HG03175 (cell line): ENCODE measurements at regions not wholly inside any gene's neighbourhood (a gene's known extent, or its start where the extent isn't known, plus 50 kb on each side); places are given as distances from the start of the nearest gene placed in this dataset.
"Not testable (repeated sequence)": the region's sequence is repeated elsewhere in the genome, so short reads cannot be mapped to it uniquely, and the experiment has no call there.

Experiments
- ATAC-seq: cut with Tn5 transposase; IDR thresholded peaks from one replicate; pipeline ENCODE4 v1.9.1; 2021; ENCODE audit warnings: mild to moderate bottlenecking, moderate library complexity; ENCODE audit not compliant: unreplicated experiment

DNA sequence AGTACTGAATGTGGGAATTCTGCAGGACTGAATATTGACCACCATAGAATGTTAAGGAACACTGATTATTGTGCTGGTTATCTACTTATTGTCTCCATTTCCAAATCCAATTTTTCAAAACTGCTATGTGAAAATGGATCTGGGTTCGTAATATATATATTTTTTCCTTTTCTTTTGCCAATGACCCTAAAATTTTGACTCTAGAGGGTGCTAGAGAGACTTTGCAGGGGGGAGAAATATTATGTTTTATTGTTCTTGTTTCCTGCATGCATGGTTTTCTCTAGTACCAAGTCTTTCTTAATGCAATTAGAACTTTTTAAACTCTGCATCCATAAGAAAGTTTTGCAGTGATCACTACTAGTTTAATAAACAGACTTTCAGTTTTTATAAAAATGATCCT, 1256.9 kb downstream of the BRINP3 start:
- ATAC-seq, result no peak

DNA sequence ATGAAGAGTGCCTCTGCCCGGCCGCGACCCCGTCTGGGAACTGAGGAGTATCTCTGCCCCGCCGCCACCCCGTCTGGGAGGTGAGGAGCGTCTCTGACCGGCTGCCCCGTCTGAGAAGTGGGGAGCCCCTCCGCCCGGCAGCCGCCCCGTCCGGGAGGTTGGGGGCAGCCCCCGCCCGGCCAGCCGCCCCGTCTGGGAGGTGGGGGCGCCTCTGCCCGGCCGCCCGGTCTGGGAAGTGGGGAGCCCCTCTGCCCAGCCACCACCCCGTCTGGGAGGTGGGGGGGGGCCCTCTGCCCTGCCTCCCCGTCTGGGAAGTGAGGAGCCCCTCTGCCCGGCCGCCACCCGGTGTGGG, 1251.9 kb downstream of the BRINP3 start:
- not testable (repeated sequence) for ATAC-seq

DNA sequence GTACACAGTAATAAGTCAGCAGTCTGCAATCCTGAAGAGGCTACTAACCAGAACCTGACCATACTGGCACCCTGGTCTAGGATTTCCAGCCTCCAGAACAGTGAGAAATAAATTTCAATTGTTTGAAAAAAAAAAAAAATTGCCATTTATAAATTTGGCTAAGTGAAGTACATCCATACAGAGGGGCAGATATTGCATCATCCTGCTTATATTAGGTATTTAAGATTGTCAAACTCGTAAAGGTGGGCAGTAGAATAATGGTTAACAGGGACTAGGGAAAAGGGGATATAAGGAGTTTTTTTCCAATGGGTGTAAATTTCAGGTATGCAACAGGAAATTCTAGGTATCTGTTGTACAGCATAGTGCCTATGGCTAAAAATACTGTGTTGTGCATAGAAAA, 1250.9 kb downstream of the BRINP3 start:
- no peak for ATAC-seq

- ATAC-seq, result no peak
Measured at GRCh38 chr1:189237008-189237407, 1240.7 kb downstream of the BRINP3 start.

- no peak for ATAC-seq
Measured at GRCh38 chr1:189253601-189254350, 1223.9 kb downstream of the BRINP3 start.

DNA sequence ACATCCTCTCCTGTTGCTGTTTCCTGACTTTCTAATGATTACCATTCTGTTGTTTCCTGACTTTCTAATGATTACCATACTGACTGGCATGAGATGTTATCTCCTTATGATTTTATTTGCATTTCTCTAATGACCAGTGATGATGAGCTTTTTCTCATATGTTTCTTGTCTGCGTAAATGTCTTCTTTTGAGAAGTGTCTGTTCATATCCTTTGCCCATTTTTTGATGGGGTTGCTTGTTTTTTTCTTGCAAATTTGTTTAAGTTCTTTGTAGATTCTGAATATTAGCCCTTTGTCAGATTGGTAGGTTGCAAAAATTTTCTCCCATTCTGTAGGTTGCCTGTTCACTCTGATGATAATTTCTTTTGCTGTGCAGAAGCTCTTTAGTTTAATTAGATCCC, 1216.5 kb downstream of the BRINP3 start:
- not testable (repeated sequence) for ATAC-seq

GRCh38 chr1:189269011-189269410, 1208.7 kb downstream of the BRINP3 start:
- ATAC-seq, result no peak

DNA sequence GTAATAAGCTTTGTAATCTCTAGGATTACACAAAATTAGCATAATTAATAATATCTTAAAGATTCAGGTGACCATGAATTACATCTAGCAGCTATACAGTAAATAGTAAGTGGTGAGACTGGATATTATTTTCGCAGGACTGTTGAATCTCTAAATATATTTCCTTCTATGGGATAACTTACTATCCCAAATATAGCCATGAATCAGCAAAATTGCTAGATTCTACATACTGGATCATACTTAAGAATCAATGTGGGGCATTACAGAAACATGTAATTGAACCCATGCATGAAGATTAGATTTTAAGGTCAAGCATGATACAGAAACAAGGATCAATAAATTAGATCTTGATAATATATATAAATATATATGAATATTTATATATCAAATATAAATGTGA, 1203.4 kb downstream of the BRINP3 start:
- no peak for ATAC-seq

- ATAC-seq, result no peak
Measured at GRCh38 chr1:189275796-189276195, 1201.9 kb downstream of the BRINP3 start.

DNA sequence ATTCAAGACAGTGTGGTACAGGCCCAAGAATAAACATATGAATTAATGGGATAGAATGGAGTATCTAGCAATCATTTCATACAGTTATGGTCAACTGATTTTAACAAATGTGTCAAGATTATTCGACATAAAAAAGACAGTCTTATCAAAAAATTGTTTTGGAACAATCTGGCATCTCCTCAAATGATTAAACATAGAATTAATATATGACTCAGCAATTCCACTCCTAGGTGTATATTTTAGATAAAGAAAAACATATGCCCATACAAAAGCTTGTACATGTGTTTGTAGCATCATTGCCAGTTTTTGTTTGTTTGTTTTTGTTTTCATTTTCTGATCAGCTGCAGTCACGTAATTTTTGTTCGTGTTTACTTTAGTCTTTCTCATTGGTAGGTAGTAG, 1188.3 kb downstream of the BRINP3 start:
- no peak for ATAC-seq

- no peak for ATAC-seq
Measured at GRCh38 chr1:189301235-189301634, 1176.4 kb downstream of the BRINP3 start.

DNA sequence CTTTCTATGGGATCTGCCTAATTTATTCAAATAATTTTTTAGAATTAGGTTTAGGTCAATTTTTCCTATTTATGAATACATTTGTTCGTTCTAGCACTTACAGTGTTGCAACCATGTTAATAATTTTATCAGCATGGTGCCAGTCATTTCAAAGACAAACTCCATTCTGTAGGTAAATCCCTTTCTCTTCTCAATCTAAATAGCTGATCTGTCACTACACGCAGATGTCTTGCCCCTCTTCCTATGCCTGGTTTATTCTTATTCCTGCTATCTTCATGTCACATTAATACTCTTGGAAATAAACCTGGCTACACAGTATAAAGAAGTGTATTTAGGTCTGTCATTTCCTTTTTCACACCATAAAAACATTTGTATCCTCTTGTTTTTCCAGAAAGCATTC, 1172.4 kb downstream of the BRINP3 start:
- ATAC-seq, result no peak

- ATAC-seq, result no peak
Measured at GRCh38 chr1:189311915-189312314, 1165.7 kb downstream of the BRINP3 start.

DNA sequence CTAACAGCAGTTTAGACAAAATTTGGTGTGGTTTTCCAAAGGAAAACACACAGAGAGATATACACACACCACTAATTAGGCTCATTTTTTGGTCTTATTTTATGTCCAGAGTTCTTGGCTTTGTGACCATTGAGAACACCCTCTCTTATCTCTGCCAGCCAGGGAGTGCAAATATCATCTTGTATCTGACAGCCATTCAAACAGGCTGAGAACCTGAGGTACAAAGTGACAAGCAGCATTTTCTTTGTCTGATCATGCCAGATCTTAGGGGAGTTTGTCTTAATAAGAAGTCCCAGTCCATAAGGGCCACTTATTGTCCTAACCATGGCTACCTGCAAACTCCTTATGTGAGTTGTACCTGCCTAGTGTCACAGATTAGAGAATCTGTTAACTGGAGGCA, 1165.2 kb downstream of the BRINP3 start:
- ATAC-seq, result no peak

DNA sequence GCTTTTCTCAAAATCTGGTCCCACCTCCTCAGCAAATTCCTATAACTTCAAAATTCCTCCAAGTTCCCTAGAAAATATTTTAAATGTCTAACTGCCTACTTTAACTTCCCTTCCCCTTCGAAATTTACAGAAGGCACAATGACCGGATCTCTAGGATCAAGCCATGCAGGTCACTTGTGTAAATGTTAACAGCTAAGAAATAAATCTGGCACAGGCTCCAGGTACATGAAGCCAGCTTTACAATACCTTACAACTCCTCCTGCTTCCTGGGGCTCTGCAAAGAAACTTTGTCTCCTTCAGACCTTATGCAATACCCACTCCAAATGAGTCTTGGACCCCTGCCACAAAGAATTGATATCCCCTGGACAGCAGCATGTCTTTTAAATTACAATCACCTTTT, 1164.2 kb downstream of the BRINP3 start:
- ATAC-seq, result no peak

- ATAC-seq, result no peak
Measured at GRCh38 chr1:189315035-189315901, 1162.4 kb downstream of the BRINP3 start.

DNA sequence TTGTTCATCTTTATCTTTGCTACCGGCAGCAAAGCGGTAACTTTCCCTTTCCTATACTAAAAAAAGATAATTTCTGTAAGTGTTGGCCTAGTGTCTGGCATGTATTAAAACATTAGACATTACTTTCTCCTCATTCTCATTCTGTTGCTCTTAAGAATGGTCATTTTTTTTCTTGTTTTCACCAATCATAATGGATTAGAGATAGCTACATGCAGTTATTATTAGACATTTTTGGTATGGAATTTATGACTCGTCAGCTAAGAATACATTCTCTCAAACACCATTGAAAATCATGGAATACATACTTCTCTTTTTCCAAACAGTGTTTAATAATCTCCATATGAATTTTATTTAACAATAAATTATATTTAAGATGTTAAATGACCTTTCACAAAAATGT, 1154.6 kb downstream of the BRINP3 start:
- ATAC-seq, result no peak

- ATAC-seq, result not testable (repeated sequence)
Measured at GRCh38 chr1:189331071-189331470, 1146.6 kb downstream of the BRINP3 start.

DNA sequence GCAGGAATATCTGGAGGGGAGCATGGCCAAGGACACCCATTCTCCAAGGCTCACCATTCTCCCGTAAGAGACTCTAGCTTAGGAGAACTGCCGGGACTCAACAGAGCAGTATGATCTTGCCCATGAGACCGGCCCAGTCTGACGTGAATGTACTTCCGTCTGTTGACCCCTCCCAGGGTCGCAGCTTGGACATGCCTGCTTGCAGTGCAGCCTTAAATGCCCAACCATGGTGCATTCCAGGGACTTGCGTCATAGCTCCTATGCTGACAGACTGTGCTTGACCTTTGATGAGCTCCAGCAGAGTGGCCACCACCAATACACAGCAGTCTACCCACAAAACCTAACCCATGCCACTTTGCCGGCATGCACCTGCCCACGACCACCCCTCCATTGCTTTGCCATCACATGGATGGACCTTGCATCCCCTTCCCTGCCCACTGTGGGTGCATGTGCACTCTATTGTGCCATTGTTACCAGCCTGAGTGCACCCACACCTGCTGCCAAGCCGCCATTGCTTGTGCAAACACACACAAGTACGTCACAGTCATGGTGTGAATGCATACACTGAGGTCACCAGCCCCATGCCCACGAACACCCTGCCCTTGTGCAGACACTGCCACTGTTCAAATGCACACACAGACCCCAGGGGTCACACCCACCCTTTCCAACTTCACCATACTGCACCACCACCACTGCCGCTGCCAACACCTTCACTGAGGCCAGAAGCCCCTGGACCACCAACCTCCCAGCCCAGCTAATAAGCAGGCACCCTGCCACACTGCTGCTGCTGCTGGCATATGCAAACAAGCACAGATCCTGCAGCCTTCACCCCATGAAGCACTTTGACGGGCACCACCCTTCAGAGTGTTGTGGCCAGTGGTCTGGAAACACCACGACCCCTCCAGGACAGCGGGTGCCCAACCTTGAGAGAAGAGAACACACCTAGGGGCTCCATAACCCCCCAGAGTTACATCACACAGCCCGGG, 1141.3 kb downstream of the BRINP3 start:
- ATAC-seq, result no peak

DNA sequence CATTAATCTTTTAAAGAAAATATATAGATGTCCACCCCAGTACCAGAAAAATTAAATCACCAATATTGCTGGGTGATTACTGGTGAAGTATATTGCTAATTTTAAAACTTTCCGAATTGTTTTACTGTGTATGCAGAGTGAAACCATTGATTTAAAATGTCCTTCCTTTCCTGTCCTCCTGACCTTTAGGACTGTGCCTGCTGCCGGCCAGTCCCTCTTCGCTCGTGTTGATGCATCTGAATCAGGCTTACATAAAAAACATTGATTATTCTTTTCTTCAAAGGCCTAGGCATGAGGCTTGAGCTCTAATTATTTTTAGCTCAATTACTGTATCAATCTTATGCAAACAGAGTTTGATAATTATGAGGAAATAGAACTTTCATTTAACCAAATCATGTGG, 1128.1 kb downstream of the BRINP3 start:
- no peak for ATAC-seq

DNA sequence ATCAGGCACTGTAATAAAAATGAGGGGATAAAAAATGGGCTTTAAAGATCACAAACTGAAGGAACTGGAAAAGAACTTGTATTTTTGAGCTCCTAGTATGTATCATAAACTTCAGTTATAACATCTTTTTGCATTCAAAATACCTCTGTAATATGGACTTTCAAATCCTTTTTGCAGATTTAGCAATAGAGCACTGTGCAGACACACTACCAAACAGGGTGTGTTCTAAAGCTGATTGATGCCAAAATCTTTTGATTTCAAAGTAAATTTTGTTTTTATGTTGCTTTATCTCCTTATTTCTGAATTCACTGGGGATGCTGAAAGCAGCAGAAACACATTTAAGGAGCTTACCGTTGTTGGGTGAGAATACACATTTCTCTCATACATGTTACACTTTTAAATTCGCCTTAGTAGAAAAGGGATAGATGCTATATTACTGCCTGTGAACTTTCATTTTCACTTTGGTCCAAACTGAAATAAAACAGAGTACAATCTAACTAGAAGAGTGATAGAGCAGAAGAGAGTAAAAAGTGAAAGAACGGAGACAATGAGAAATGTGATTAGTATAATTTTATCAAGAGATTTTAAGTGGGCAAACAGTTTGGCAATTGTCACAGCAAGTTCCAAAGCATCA, 1126.6 kb downstream of the BRINP3 start:
- ATAC-seq, result no peak
